Esophagus squamous epithelium (tissue), 5 donors: ENCODE measurements at regions not wholly inside any gene's neighbourhood (a gene's known extent, or its start where the extent isn't known, plus 50 kb on each side); places are given as distances from the start of the nearest gene placed in this dataset.

ENCODE experiments used
- DNase-seq: peaks from one replicate; lab custom pipeline; 2025; lab: John Stamatoyannopoulos, UW
- H3K27ac ChIP-seq, 4 donors: fragments of 200-600 bp; sonication (generic); one replicate each; pipeline ENCODE4 v1.5.1; 2016 to 2019; ENCODE audit warnings: mild to moderate bottlenecking in 1 of 4
- H3K27me3 ChIP-seq, 4 donors: fragments of 200-600 bp; sonication (generic); 1 replicate in 3 of 4; 2 replicates in 1 of 4; pipeline versions ENCODE4 v1.5.1 to v1.6.0; 2017 to 2021; ENCODE audit warnings: antibody characterized with exemption in 1 of 4
- H3K36me3 ChIP-seq, 3 donors: fragments of 200-600 bp; sonication (generic); one replicate each; pipeline ENCODE4 v1.5.1; 2016 to 2019
- H3K4me1 ChIP-seq, 3 donors: fragments of 200-600 bp; sonication (generic); one replicate each; pipeline ENCODE4 v1.5.1; 2017 to 2019
- H3K4me3 ChIP-seq, 4 donors: fragments of 200-600 bp; sonication (generic); 1 replicate in 3 of 4; 2 replicates in 1 of 4; pipeline ENCODE4 v1.5.1; 2016 to 2019; ENCODE audit warnings: mild to moderate bottlenecking in 2 of 4, moderate library complexity in 1 of 4
- H3K9me3 ChIP-seq, 3 donors: fragments of 200-600 bp; sonication (generic); one replicate each; pipeline ENCODE4 v1.5.1; 2016 to 2019
- POLR2A ChIP-seq, 4 donors: fragments of 450-650 bp; IDR thresholded peaks; one replicate each; pipeline ENCODE4 v1.6.1; 2017; ENCODE audit warnings: antibody characterized with exemption in 4 of 4, mild to moderate bottlenecking in 4 of 4, moderate library complexity in 3 of 4
- WGBS, 2 donors: methylation state at CpG; one replicate each; pipeline ENCODE4 v1.1.5; 2018; 5-methylcytosine and 5-hydroxymethylcytosine counted together
- intact Hi-C: fragments of 100-400 bp; cut with DNase I; formaldehyde crosslinking; loops from one replicate; pipeline ENCODE4 v1.15.0; 2022
- TF ChIP-seq, protein P1 (sequence below), 6 experiments: fragments of 450-650 bp in 4 of 6; fragments of 200-600 bp in 2 of 6; sonication (generic) in 2 of 6; IDR thresholded peaks; one replicate each; pipeline ENCODE4 v1.5.1; 2016 to 2019; ENCODE audit warnings: antibody characterized with exemption in 6 of 6, mild to moderate bottlenecking in 4 of 6, moderate library complexity in 4 of 6
- donor health status: DM: yes; HTN: yes; CAD: no.

DNA sequence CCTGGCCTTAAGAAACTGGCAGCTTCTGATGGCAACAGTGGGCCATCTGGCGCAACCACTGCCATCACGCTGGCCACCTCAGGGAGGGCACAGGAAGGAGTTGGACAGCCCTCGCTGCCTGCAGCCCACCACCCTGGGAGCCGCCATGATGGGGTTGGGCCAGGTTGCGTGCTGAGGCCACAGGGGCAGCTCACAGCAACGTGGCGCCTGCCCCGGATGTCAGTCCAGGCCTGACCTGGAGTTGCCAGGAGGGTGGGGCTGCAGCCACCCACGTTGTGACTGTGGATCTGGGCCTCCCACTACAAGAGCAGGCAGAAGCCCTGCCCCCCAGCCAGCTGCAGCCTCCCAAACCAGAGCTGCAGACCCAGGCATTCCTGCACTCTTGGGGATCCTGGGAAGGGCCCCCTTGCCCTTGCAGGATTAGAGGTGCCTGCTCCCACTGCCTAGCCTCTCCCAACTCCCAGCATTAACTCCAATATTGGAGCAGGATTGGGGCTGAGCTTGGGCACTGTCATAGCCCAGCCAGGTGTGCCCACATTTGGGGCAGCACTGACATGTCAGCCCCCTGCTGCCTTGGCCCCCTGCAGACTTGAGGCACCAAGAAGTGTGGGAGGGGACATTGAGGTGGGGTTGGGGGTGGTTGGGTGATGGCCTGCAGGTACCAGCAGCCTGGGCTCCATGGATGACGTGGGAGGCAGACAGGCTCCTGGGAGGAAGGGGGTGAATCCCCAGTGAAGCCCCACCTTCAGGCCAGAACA lies 468.9 kb upstream of the CCDC54 start:
- no peak for TF ChIP-seq POLR2A (IDR thresholded peaks at IDR 0.05)
- TF ChIP-seq, protein P1, sequence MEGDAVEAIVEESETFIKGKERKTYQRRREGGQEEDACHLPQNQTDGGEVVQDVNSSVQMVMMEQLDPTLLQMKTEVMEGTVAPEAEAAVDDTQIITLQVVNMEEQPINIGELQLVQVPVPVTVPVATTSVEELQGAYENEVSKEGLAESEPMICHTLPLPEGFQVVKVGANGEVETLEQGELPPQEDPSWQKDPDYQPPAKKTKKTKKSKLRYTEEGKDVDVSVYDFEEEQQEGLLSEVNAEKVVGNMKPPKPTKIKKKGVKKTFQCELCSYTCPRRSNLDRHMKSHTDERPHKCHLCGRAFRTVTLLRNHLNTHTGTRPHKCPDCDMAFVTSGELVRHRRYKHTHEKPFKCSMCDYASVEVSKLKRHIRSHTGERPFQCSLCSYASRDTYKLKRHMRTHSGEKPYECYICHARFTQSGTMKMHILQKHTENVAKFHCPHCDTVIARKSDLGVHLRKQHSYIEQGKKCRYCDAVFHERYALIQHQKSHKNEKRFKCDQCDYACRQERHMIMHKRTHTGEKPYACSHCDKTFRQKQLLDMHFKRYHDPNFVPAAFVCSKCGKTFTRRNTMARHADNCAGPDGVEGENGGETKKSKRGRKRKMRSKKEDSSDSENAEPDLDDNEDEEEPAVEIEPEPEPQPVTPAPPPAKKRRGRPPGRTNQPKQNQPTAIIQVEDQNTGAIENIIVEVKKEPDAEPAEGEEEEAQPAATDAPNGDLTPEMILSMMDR (IDR thresholded peaks at IDR 0.05), result no peak
- intact Hi-C loops, result no loop called here
- Histone ChIP-seq H3K27me3 (no peaks in the 10 kb centered on the region), H3K36me3 (no peaks in the 10 kb centered on the region), H3K4me1 (no peaks in the 10 kb centered on the region), H3K9me3 (no peaks in the 10 kb centered on the region), H3K4me3 (no peak overlapping the region), H3K27ac (no peak overlapping the region)
- DNase-seq, result no peak
- WGBS, 2 donors, result 57% methylated on average over 3 of the region's 10 CpGs; no CpG with 5 or more reads in 1 of the 2 donors

DNA sequence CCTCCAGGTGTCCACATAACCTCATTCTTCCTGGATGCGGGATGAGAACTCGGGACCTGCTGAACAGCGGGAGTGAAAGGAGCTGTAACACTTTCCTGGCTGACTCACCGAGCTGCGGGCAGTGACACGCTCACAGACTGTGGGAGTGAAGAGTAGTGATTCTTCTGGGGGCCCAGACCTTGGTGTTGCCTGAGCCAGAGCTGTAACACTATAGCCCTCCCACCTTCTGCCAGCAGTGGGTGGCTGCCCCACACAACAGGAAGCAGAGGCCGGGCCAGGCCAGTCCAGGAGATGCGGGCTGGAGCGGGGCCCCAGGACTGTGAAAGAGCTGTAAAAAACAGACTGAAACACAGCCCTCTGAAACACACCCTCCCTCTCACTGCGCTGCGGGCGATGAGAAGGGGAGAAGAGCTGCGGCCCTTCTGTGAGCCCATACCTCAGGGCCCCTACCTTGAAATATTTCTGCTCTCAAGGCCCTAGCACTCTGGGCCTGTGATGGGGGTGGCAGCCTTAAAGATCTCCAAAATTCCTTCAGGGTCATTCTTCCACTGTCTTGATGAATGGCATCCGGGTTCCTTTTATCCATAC lies 464.0 kb upstream of the CCDC54 start:
- 63 to 90% methylated on average over 8 to 11 of the region's 14 CpGs for WGBS, 2 donors
- DNase-seq, result no peak
- Histone ChIP-seq H3K36me3 (no peaks in the 10 kb centered on the region), H3K9me3 (no peaks in the 10 kb centered on the region), H3K27me3 (no peaks in the 10 kb centered on the region), H3K27ac (no peak overlapping the region), H3K4me1 (no peaks in the 10 kb centered on the region), H3K4me3 (no peak overlapping the region)
- intact Hi-C loops, result no loop called here
- TF ChIP-seq, protein P1 (IDR thresholded peaks at IDR 0.05), result no peak

DNA sequence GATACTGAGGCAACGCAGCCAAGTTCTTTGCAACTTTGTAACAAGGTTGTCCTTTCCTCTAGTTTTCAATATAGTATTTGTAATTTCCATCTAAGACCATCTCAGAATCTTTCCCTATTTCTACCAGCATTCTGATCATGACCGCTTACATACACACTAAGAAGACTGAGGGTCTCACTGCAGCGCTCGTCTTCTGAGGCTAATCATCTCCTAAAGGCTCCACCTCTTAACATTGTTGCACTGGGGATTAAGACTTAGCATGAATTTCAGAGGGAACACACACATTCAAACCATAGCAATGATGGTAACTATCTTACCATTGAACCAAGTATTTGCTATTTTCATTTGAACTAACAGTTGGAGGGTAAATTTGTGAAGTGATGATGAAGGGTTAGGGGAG lies 463.3 kb upstream of the CCDC54 start:
- Histone ChIP-seq H3K36me3 (no peaks in the 10 kb centered on the region), H3K9me3 (no peaks in the 10 kb centered on the region), H3K4me3 (no peak overlapping the region), H3K4me1 (no peaks in the 10 kb centered on the region), H3K27me3 (no peaks in the 10 kb centered on the region), H3K27ac (no peak overlapping the region)
- intact Hi-C loops, result no loop called here
- WGBS, 2 donors, result 88 to 90% methylated on average over 4 of the region's 4 CpGs
- TF ChIP-seq POLR2A (IDR thresholded peaks at IDR 0.05), result no peak
- TF ChIP-seq, protein P1 (IDR thresholded peaks at IDR 0.05), result no peak
- DNase-seq, result no peak

DNA sequence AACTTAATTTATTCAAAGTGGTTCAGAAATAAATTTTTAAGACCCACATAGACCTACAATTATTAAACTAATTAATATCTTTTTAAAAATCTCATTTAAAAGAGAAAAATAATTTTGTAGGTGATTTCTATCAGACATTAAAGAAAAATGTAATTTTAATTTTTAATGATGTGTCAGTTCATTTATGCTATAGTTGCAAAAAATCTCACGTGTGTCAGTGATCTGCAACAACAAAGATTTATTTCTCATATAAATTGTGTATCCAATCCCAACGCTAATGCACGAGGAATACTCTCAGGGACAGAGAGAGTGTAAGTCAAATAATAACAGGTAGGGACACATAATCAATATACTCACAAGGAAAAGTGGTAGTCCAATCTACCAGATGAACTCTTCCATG lies 456.6 kb upstream of the CCDC54 start:
- Histone ChIP-seq H3K36me3 (no peaks in the 10 kb centered on the region), H3K27me3 (no peaks in the 10 kb centered on the region), H3K4me1 (no peaks in the 10 kb centered on the region), H3K27ac (no peak overlapping the region), H3K4me3 (no peak overlapping the region), H3K9me3 (no peaks in the 10 kb centered on the region)
- DNase-seq, result no peak
- no peak for TF ChIP-seq POLR2A (IDR thresholded peaks at IDR 0.05)
- TF ChIP-seq, protein P1 (IDR thresholded peaks at IDR 0.05), result no peak
- intact Hi-C loops, result no loop called here
- WGBS, 2 donors, result 77 to 86% methylated on average over 3 of the region's 3 CpGs

DNA sequence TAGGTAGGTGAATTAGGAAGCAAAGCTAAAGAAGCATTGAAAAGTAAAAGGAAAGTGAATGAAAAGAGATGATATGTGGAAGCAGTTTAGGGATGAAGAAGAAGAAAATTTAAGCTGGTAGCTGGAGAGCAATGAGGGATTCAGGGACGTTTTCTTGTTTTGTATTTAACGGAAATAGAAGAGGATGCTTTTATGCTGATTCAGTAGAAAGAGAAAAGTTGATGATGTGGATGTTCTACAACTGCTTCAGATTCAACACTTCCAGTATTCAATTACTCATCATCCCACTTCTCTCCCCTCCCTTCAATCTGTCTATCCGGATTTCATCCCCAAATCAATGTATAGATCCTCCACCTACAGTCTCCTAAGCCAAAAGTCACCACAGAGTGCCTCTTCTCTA lies 448.2 kb upstream of the CCDC54 start:
- Histone ChIP-seq H3K4me1 (no peaks in the 10 kb centered on the region), H3K36me3 (no peaks in the 10 kb centered on the region), H3K4me3 (no peak overlapping the region), H3K27me3 (no peaks in the 10 kb centered on the region), H3K9me3 (no peaks in the 10 kb centered on the region), H3K27ac (no peak overlapping the region)
- 57 to 73% methylated on average over 3 of the region's 3 CpGs for WGBS, 2 donors
- intact Hi-C loops, result no loop called here
- TF ChIP-seq, protein P1 (IDR thresholded peaks at IDR 0.05), result no peak
- no peak for TF ChIP-seq POLR2A (IDR thresholded peaks at IDR 0.05)
- DNase-seq, result no peak
